Right cardiac atrium (tissue), 5 donors: ENCODE measurements at regions not wholly inside any gene's neighbourhood (a gene's known extent, or its start where the extent isn't known, plus 50 kb on each side); places are given as distances from the start of the nearest gene placed in this dataset.
A peak's percentile ranks its signal among the peaks of the same experiment; 100 is the strongest.
"Not testable (repeated sequence)": the region's sequence is repeated elsewhere in the genome, so short reads cannot be mapped to it uniquely, and the experiment has no call there.

Source experiments
- ATAC-seq, 2 donors: fragments of 200-7000 bp; cut with Tn5 transposase; one replicate each; pipeline versions ENCODE4 v1.8.0 to v1.9.1; 2020; ENCODE audit warnings: moderate library complexity in 2 of 2, mild to moderate bottlenecking in 1 of 2
- DNase-seq, 3 donors: peaks; one replicate each; pipeline ENCODE4 v3.0.0-alpha.2; 2020
- H3K27ac ChIP-seq: one replicate; pipeline ENCODE4 v1.5.1; 2013; ENCODE audit warnings: mild to moderate bottlenecking, low read length, control low read depth, moderate library complexity
- H3K27me3 ChIP-seq: one replicate; pipeline ENCODE4 v1.6.1; 2013; ENCODE audit not compliant: control insufficient read depth, insufficient read depth
- H3K4me1 ChIP-seq: one replicate; pipeline ENCODE4 v1.6.1; 2013; ENCODE audit warnings: low read length; ENCODE audit not compliant: control insufficient read depth, insufficient read depth
- H3K4me3 ChIP-seq: one replicate; pipeline ENCODE4 v1.5.1; 2013; ENCODE audit warnings: low read length, control low read depth
- H3K9me3 ChIP-seq: one replicate; pipeline ENCODE4 v1.6.1; 2013; ENCODE audit warnings: low read length; ENCODE audit not compliant: control insufficient read depth
- WGBS: extraction: QIAGEN DNeasy Blood & Tissue Kit; methylation state at CpG from one replicate; pipeline ENCODE4 v1.1.7; 2013; 5-methylcytosine and 5-hydroxymethylcytosine counted together
- intact Hi-C, 4 donors: fragments of 100-400 bp; cut with DNase I; formaldehyde crosslinking; loops; one replicate each; pipeline versions ENCODE4 v1.11.0 to v1.14.0; 2022 to 2023
- donor health status: healthy with polysubstance abuse.
- donor health status: DM: no; HTN: yes; CAD: no.
- donor health status: DM: no; HTN: no; CAD: no.
- donor health status: DM: no; HTN: yes; CAD: no; lungs with severe emphysema.
- donor health status: DM: yes; HTN: yes; CAD: no.

GRCh38 chr21:36229181-36229580, 72.6 kb downstream of the DOP1B start:
- 65% methylated on average over 4 of the region's 4 CpGs for WGBS
- Histone ChIP-seq H3K9me3 (no peaks in the 10 kb centered on the region), H3K27ac (no peak overlapping the region), H3K27me3 (no peaks in the 10 kb centered on the region), H3K4me3 (no peak overlapping the region), H3K4me1 (peaks cover 5% of the 10 kb centered on the region)
- ATAC-seq, result no peak
- intact Hi-C loops, result no loop called here
- DNase-seq, result no peak

- H3K4me3 ChIP-seq, H3K9me3 ChIP-seq, H3K27ac ChIP-seq, intact Hi-C loops, DNase-seq, ATAC-seq, H3K4me1 ChIP-seq, H3K27me3 ChIP-seq: not testable (repeated sequence)
- WGBS, result 100% methylated on average over 3 of the region's 3 CpGs
Observed at GRCh38 chr21:36231444-36231843, 74.8 kb downstream of the DOP1B start.

GRCh38 chr21:36232641-36233040, 76.0 kb downstream of the DOP1B start:
- 56% methylated on average over 9 of the region's 9 CpGs for WGBS
- ATAC-seq (peak in 1 of 2 donors; percentile 57), DNase-seq (no peak)
- intact Hi-C loops, result no loop called here
- Histone ChIP-seq H3K4me1 (peaks cover 5% of the 10 kb centered on the region), H3K9me3 (no peaks in the 10 kb centered on the region), H3K27ac (no peak overlapping the region), H3K4me3 (no peak overlapping the region), H3K27me3 (no peaks in the 10 kb centered on the region)

GRCh38 chr21:36235058-36235582, 78.5 kb downstream of the DOP1B start:
- Histone ChIP-seq H3K4me3 (no peak overlapping the region), H3K9me3 (no peaks in the 10 kb centered on the region), H3K27me3 (no peaks in the 10 kb centered on the region), H3K4me1 (peaks cover 5% of the 10 kb centered on the region), H3K27ac (no peak overlapping the region)
- DNase-seq, result no peak
- WGBS, result 59% methylated on average over 8 of the region's 8 CpGs
- intact Hi-C loops, result no loop called here
- peak; percentile 50 to 51 for ATAC-seq

- Histone ChIP-seq H3K4me1 (peaks cover 5% of the 10 kb centered on the region), H3K27me3 (no peaks in the 10 kb centered on the region), H3K27ac (no peak overlapping the region), H3K9me3 (no peaks in the 10 kb centered on the region), H3K4me3 (no peak overlapping the region)
- intact Hi-C loops, result no loop called here
- DNase-seq (no peak), ATAC-seq (no peak)
- 88% methylated on average over 8 of the region's 8 CpGs for WGBS
Observed at GRCh38 chr21:36236052-36236730, 79.6 kb downstream of the DOP1B start.

- WGBS, result 98% methylated on average over 7 of the region's 7 CpGs
- no peak overlapping the region for H3K4me3 ChIP-seq
- no peaks in the 10 kb centered on the region for H3K27me3 ChIP-seq
- DNase-seq (no peak), ATAC-seq (no peak)
- H3K27ac ChIP-seq, result no peak overlapping the region
- H3K9me3 ChIP-seq, result no peaks in the 10 kb centered on the region
- intact Hi-C loops, result no loop called here
- H3K4me1 ChIP-seq, result peaks cover 5% of the 10 kb centered on the region
Observed at GRCh38 chr21:36237441-36237840, 80.8 kb downstream of the DOP1B start.

GRCh38 chr21:36239585-36239984, 80.4 kb upstream of the MORC3 start:
- Histone ChIP-seq H3K4me3 (no peak overlapping the region), H3K27ac (no peak overlapping the region), H3K4me1 (no peaks in the 10 kb centered on the region), H3K27me3 (no peaks in the 10 kb centered on the region), H3K9me3 (no peaks in the 10 kb centered on the region)
- DNase-seq (no peak), ATAC-seq (no peak)
- WGBS, result 94% methylated on average over 20 of the region's 20 CpGs
- intact Hi-C loops, result no loop called here

- 63% methylated on average over 3 of the region's 3 CpGs for WGBS
- Histone ChIP-seq H3K9me3 (no peaks in the 10 kb centered on the region), H3K27me3 (no peaks in the 10 kb centered on the region), H3K4me1 (no peaks in the 10 kb centered on the region), H3K27ac (no peak overlapping the region), H3K4me3 (no peak overlapping the region)
- intact Hi-C loops, result no loop called here
- no peak for DNase-seq
- ATAC-seq, result peak; percentile 46 to 81
Observed at GRCh38 chr21:36241717-36242116, 78.3 kb upstream of the MORC3 start.

- Histone ChIP-seq H3K4me3 (no peak overlapping the region), H3K9me3 (no peaks in the 10 kb centered on the region), H3K27ac (no peak overlapping the region), H3K4me1 (no peaks in the 10 kb centered on the region), H3K27me3 (no peaks in the 10 kb centered on the region)
- intact Hi-C loops, result no loop called here
- peak in 1 of 2 donors; percentile 14 for ATAC-seq
- DNase-seq, result no peak
- WGBS, result 96% methylated on average over 24 of the region's 24 CpGs
Observed at GRCh38 chr21:36245115-36245514, 74.9 kb upstream of the MORC3 start.

GRCh38 chr21:36245649-36246048, 74.3 kb upstream of the MORC3 start:
- no peaks in the 10 kb centered on the region for H3K27me3 ChIP-seq
- no peak overlapping the region for H3K27ac ChIP-seq
- ATAC-seq (no peak), DNase-seq (no peak)
- H3K4me1 ChIP-seq, result no peaks in the 10 kb centered on the region
- H3K4me3 ChIP-seq, result no peak overlapping the region
- no peaks in the 10 kb centered on the region for H3K9me3 ChIP-seq
- intact Hi-C loops, result no loop called here
- WGBS, result 94% methylated on average over 18 of the region's 18 CpGs

- DNase-seq, result no peak
- 77% methylated on average over 23 of the region's 23 CpGs for WGBS
- intact Hi-C loops, result no loop called here
Observed at GRCh38 chr21:36246080-36246631, 73.8 kb upstream of the MORC3 start.

More at GRCh38 chr21:36246080-36246631, 73.8 kb upstream of the MORC3 start:
- Histone ChIP-seq H3K27ac (no peak overlapping the region), H3K4me3 (no peak overlapping the region), H3K9me3 (no peaks in the 10 kb centered on the region), H3K4me1 (no peaks in the 10 kb centered on the region), H3K27me3 (no peaks in the 10 kb centered on the region)
- ATAC-seq, result peak in 1 of 2 donors; percentile 25
